Left ventricle myocardium inferior (tissue), 1 donor: ENCODE measurements at regions not wholly inside any gene's neighbourhood (a gene's known extent, or its start where the extent isn't known, plus 50 kb on each side); places are given as distances from the start of the nearest gene placed in this dataset.

Source experiments
- DNase-seq: peaks from one replicate; pipeline ENCODE4 v3.0.0-alpha.2; 2020
- H3K27ac ChIP-seq: fragments of 200-600 bp; replicated peaks from 2 replicates; pipeline ENCODE4 v1.8.0; 2021
- H3K27me3 ChIP-seq: fragments of 200-600 bp; 2 replicates; pipeline ENCODE4 v1.8.0; 2021; ENCODE audit warnings: low read depth
- H3K36me3 ChIP-seq: fragments of 200-600 bp; 2 replicates; pipeline ENCODE4 v1.8.0; 2021
- H3K4me1 ChIP-seq: fragments of 200-600 bp; 2 replicates; pipeline ENCODE4 v1.8.0; 2021
- H3K4me3 ChIP-seq: fragments of 200-600 bp; 2 replicates; pipeline ENCODE4 v1.8.0; 2021; ENCODE audit warnings: mild to moderate bottlenecking, moderate library complexity
- H3K9me3 ChIP-seq: fragments of 200-600 bp; replicated peaks from 2 replicates; pipeline ENCODE4 v1.8.0; 2021
- CTCF ChIP-seq: fragments of 200-600 bp; IDR thresholded peaks from 2 replicates; pipeline ENCODE4 v1.8.0; 2021; ENCODE audit warnings: antibody characterized with exemption, mild to moderate bottlenecking, borderline replicate concordance
- intact Hi-C: fragments of 100-400 bp; cut with micrococcal nuclease; formaldehyde crosslinking; loops from one replicate; pipeline ENCODE4 v1.11.0; 2022
- donor health status: DM: no; HTN: yes; CAD: no; lungs with severe emphysema.

GRCh38 chr10:3537518-3537917, 247.5 kb downstream of the KLF6 start:
- Histone ChIP-seq H3K4me1 (no peaks in the 10 kb centered on the region), H3K36me3 (no peaks in the 10 kb centered on the region), H3K27me3 (no peaks in the 10 kb centered on the region), H3K9me3 (no peaks in the 10 kb centered on the region), H3K27ac (no peak overlapping the region), H3K4me3 (no peak overlapping the region)
- no peak for TF ChIP-seq CTCF
- intact Hi-C loops = no loop called here
- no peak for DNase-seq

DNA sequence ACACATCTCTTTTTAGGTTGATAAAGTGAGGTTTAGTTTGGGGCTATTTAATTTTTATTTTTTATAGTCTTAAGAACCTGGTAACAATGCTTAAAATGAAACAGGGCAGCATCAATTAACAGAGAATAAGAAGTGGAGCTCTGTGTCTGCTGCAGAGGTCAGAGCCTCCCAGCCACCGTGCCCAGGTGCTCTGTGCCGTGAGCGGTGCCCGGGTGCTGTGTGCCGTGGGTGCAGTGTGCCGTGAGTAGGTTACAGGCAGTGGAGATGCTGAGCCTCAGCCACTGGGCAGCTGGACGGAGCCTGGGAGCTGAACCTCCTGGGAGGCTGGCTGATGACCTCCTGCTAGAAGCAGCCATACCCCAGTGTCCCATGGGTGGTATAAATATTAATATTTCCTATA, 250.0 kb downstream of the KLF6 start:
- no peak for DNase-seq
- no peak overlapping the region for H3K4me3 ChIP-seq
- H3K9me3 ChIP-seq = no peaks in the 10 kb centered on the region
- intact Hi-C loops = no loop called here
- no peaks in the 10 kb centered on the region for H3K4me1 ChIP-seq
- H3K27ac ChIP-seq = no peak overlapping the region
- TF ChIP-seq CTCF = no peak
- H3K27me3 ChIP-seq = no peaks in the 10 kb centered on the region
- H3K36me3 ChIP-seq = no peaks in the 10 kb centered on the region

DNA sequence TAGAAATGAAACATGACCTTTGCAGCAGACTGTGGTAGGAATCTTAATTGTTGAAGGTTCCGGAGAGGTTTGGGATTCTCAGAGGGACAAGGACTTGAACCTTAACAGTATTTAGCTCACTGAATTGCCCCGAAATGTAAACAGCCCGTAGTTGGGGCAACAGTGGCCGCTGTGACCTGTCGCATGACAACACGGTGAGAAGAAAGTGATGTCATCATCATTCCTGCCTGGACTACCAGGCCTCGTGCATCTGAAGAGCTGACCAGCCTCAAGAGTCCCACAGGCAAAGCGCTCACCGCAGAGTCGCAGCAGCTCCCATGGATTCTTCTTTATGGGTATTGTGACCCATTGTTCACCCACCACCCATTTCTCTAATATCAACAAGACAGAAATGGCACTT, 250.6 kb downstream of the KLF6 start:
- Histone ChIP-seq H3K27me3 (no peaks in the 10 kb centered on the region), H3K36me3 (no peaks in the 10 kb centered on the region), H3K4me3 (no peak overlapping the region), H3K27ac (no peak overlapping the region), H3K4me1 (peaks cover 4% of the 10 kb centered on the region), H3K9me3 (no peaks in the 10 kb centered on the region)
- intact Hi-C loops = no loop called here
- no peak for DNase-seq
- TF ChIP-seq CTCF = no peak

GRCh38 chr10:3533296-3533695, 251.7 kb downstream of the KLF6 start:
- H3K4me1 ChIP-seq = peaks cover 15% of the 10 kb centered on the region
- DNase-seq = no peak
- TF ChIP-seq CTCF = no peak
- H3K36me3 ChIP-seq = no peaks in the 10 kb centered on the region
- H3K4me3 ChIP-seq = no peak overlapping the region
- no peak overlapping the region for H3K27ac ChIP-seq
- no peaks in the 10 kb centered on the region for H3K27me3 ChIP-seq
- no peaks in the 10 kb centered on the region for H3K9me3 ChIP-seq
- intact Hi-C loops = no loop called here

DNA sequence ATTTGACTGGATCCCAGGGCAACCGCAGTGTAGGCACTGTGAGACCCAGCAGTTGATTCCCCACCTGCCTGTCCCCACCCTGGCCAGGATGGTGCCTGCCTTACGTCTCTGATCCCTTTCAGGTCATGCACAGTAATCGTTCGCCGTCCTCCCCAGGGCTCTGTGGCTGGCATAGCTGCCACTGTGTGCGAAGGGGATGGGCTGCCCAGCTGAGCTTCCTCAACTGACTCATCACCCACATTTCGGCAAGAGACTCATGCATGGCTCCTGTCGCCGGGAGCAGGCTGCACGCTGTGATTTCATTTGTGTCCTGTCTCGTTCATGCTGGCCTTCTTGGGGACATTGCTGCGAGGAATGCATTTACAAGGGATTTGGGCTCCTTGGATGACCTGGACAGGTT, 252.4 kb downstream of the KLF6 start:
- no peaks in the 10 kb centered on the region for H3K9me3 ChIP-seq
- H3K4me1 ChIP-seq = peaks cover 22% of the 10 kb centered on the region
- DNase-seq = no peak
- H3K27ac ChIP-seq = no peak overlapping the region
- no peaks in the 10 kb centered on the region for H3K27me3 ChIP-seq
- H3K36me3 ChIP-seq = no peaks in the 10 kb centered on the region
- intact Hi-C loops = no loop called here
- no peak for TF ChIP-seq CTCF
- no peak overlapping the region for H3K4me3 ChIP-seq

GRCh38 chr10:3531670-3532069, 253.3 kb downstream of the KLF6 start:
- Histone ChIP-seq H3K36me3 (no peaks in the 10 kb centered on the region), H3K4me1 (peaks cover 31% of the 10 kb centered on the region), H3K27ac (no peak overlapping the region), H3K27me3 (no peaks in the 10 kb centered on the region), H3K4me3 (no peak overlapping the region), H3K9me3 (no peaks in the 10 kb centered on the region)
- DNase-seq = no peak
- intact Hi-C loops = no loop called here
- no peak for TF ChIP-seq CTCF
